Spleen (tissue), 11 donors: ENCODE measurements at regions not wholly inside any gene's neighbourhood (a gene's known extent, or its start where the extent isn't known, plus 50 kb on each side); places are given as distances from the start of the nearest gene placed in this dataset.

Source experiments
- DNase-seq: peaks from one replicate; pipeline ENCODE4 v3.0.0-alpha.2; 2020
- H3K27ac ChIP-seq, 8 donors: fragments of 200-600 bp; sonication (generic) in 7 of 8; 1 replicate in 4 of 8; 2 replicates in 4 of 8; pipeline versions ENCODE4 v1.5.0 to v1.8.0; 2016 to 2021; ENCODE audit warnings: inconsistent platforms in 4 of 8, mild to moderate bottlenecking in 4 of 8, moderate library complexity in 1 of 8
- H3K27me3 ChIP-seq, 7 donors: fragments of 200-600 bp; sonication (generic) in 6 of 7; replicated peaks in 1 of 7; 1 replicate in 4 of 7; 2 replicates in 3 of 7; pipeline versions ENCODE4 v1.5.0 to v1.8.0; 2016 to 2021; ENCODE audit warnings: inconsistent platforms in 3 of 7, mild to moderate bottlenecking in 1 of 7
- H3K36me3 ChIP-seq, 6 donors: fragments of 200-600 bp; sonication (generic) in 5 of 6; 1 replicate in 4 of 6; 2 replicates in 2 of 6; pipeline versions ENCODE4 v1.5.0 to v1.8.0; 2016 to 2021; ENCODE audit warnings: inconsistent platforms in 2 of 6
- H3K4me1 ChIP-seq, 6 donors: fragments of 200-600 bp; sonication (generic) in 5 of 6; 1 replicate in 3 of 6; 2 replicates in 3 of 6; pipeline versions ENCODE4 v1.5.0 to v1.8.0; 2016 to 2021; ENCODE audit warnings: inconsistent platforms in 3 of 6
- H3K4me3 ChIP-seq, 8 donors: fragments of 200-600 bp; sonication (generic) in 7 of 8; 1 replicate in 4 of 8; 2 replicates in 4 of 8; pipeline versions ENCODE4 v1.5.0 to v1.8.0; 2016 to 2021; ENCODE audit warnings: inconsistent platforms in 4 of 8, mild to moderate bottlenecking in 4 of 8, moderate library complexity in 2 of 8
- H3K9me3 ChIP-seq, 8 donors: fragments of 200-600 bp; sonication (generic) in 7 of 8; 1 replicate in 4 of 8; 2 replicates in 4 of 8; pipeline versions ENCODE4 v1.5.0 to v1.8.0; 2016 to 2021; ENCODE audit warnings: inconsistent platforms in 4 of 8
- CTCF ChIP-seq, 11 experiments: fragments of 200-600 bp in 7 of 11; fragments of 450-650 bp in 4 of 11; sonication (generic) in 4 of 11; IDR thresholded peaks in 8 of 11; conservative IDR thresholded peaks in 3 of 11; 1 replicate in 7 of 11; 2 replicates in 4 of 11; pipeline versions ENCODE4 v1.4.0 to v1.8.0; 2016 to 2021; ENCODE audit warnings: antibody characterized with exemption in 11 of 11, inconsistent platforms in 4 of 11, mild to moderate bottlenecking in 1 of 11
- POLR2A ChIP-seq, 3 donors: fragments of 450-650 bp; IDR thresholded peaks; one replicate each; pipeline ENCODE4 v1.5.1; 2017; ENCODE audit warnings: antibody characterized with exemption in 3 of 3, mild to moderate bottlenecking in 1 of 3
- POLR2AphosphoS5 ChIP-seq, 3 donors: sonication (generic); formaldehyde crosslinking; IDR thresholded peaks; one replicate each; pipeline ENCODE4 v1.5.1; 2017; ENCODE audit warnings: antibody characterized with exemption in 3 of 3
- WGBS, 5 donors: extraction: QIAGEN DNeasy Blood & Tissue Kit in 3 of 5; methylation state at CpG; one replicate each; pipeline versions ENCODE4 v1.1.5 to v1.1.7; 2013 to 2018; 5-methylcytosine and 5-hydroxymethylcytosine counted together
- intact Hi-C: fragments of 100-400 bp; cut with DNase I; formaldehyde crosslinking; loops from one replicate; pipeline ENCODE4 v1.15.0; 2023; ENCODE audit warnings: low total_unique reads
- donor health status: healthy with polysubstance abuse.
- donor health status: DM: no; HTN: no; CAD: no; lungs with moderate emphysema.
- donor health status: DM: no; HTN: no; CAD: no.
- donor health status: Bipolar disorder and iron deficiency.
- donor health status: healthy.
- donor health status: DM: no; HTN: no; CAD: no.
- donor health status: DM: yes; HTN: yes; CAD: no.

- Histone ChIP-seq H3K36me3 (no peaks in the 10 kb centered on the region), H3K27me3 (no peaks in the 10 kb centered on the region), H3K4me3 (no peak overlapping the region), H3K9me3 (peaks cover 0 to 17% (median 9%) of the 10 kb centered on the region in 8 donors), H3K27ac (no peak overlapping the region), H3K4me1 (no peaks in the 10 kb centered on the region)
- no peak for DNase-seq
- no peak for TF ChIP-seq POLR2AphosphoS5 (IDR thresholded peaks at IDR 0.05)
- no peak for TF ChIP-seq CTCF (IDR thresholded peaks at IDR 0.05 in 8 of 11, conservative IDR thresholded peaks at IDR 0.05 in 3 of 11)
- no peak for TF ChIP-seq POLR2A (IDR thresholded peaks at IDR 0.05)
- 38 to 87% (median 79%) methylated on average over 2 of the region's 2 CpGs for WGBS, 5 donors
- intact Hi-C loops = no loop called here
These were observed 321.8 kb upstream of the SMIM30 start for GRCh38 chr7:113440173-113440572.

- TF ChIP-seq POLR2A (IDR thresholded peaks at IDR 0.05) (no peak), CTCF (IDR thresholded peaks at IDR 0.05 in 8 of 11, conservative IDR thresholded peaks at IDR 0.05 in 3 of 11) (no peak), POLR2AphosphoS5 (IDR thresholded peaks at IDR 0.05) (no peak)
- Histone ChIP-seq H3K4me1 (no peaks in the 10 kb centered on the region), H3K27me3 (no peaks in the 10 kb centered on the region), H3K27ac (no peak overlapping the region), H3K9me3 (no peaks in the 10 kb centered on the region), H3K36me3 (no peaks in the 10 kb centered on the region), H3K4me3 (no peak overlapping the region)
- intact Hi-C loops = no loop called here
- no peak for DNase-seq
- 84 to 92% (median 87%) methylated on average over 4 of the region's 4 CpGs for WGBS, 5 donors
These were observed 313.1 kb upstream of the SMIM30 start for GRCh38 chr7:113431406-113431805.

GRCh38 chr7:113424185-113424817 lies 305.9 kb upstream of the SMIM30 start:
- intact Hi-C loops = loop anchor here (5.0 kb wide), 2 partner anchors 412 to 872 kb away; no protein-coding TSS in a partner anchor
- Histone ChIP-seq H3K36me3 (no peaks in the 10 kb centered on the region), H3K4me3 (no peak overlapping the region), H3K27ac (peak overlapping the region in 2 of 8 donors; percentile 30 to 50), H3K4me1 (peaks cover 0 to 6% (median 0%) of the 10 kb centered on the region in 6 donors), H3K27me3 (no peaks in the 10 kb centered on the region), H3K9me3 (no peaks in the 10 kb centered on the region)
- no peak for DNase-seq
- no peak for TF ChIP-seq POLR2A (IDR thresholded peaks at IDR 0.05)
- TF ChIP-seq CTCF (IDR thresholded peaks at IDR 0.05 in 8 of 11, conservative IDR thresholded peaks at IDR 0.05 in 3 of 11) = no peak
- no peak for TF ChIP-seq POLR2AphosphoS5 (IDR thresholded peaks at IDR 0.05)
- 57 to 78% (median 66%) methylated on average over 6 of the region's 6 CpGs for WGBS, 5 donors

- no peaks in the 10 kb centered on the region for H3K36me3 ChIP-seq
- H3K4me3 ChIP-seq = no peak overlapping the region
- no peaks in the 10 kb centered on the region for H3K27me3 ChIP-seq
- peak; percentile 80 for DNase-seq
- no peaks in the 10 kb centered on the region for H3K9me3 ChIP-seq
- H3K27ac ChIP-seq = no peak overlapping the region
- intact Hi-C loops = loop anchor here (5.0 kb wide), 2 partner anchors 410 to 870 kb away; no protein-coding TSS in a partner anchor
- 24 to 26% (median 25%) methylated on average over 4 of the region's 4 CpGs for WGBS, 5 donors
- TF ChIP-seq CTCF (IDR thresholded peaks at IDR 0.05 in 8 of 11, conservative IDR thresholded peaks at IDR 0.05 in 3 of 11) = peak; percentile 37 to 84 (median 70)
- no peak for TF ChIP-seq POLR2A (IDR thresholded peaks at IDR 0.05)
- no peak for TF ChIP-seq POLR2AphosphoS5 (IDR thresholded peaks at IDR 0.05)
- H3K4me1 ChIP-seq = peaks cover 0 to 6% (median 0%) of the 10 kb centered on the region in 6 donors
These were observed 303.5 kb upstream of the SMIM30 start for GRCh38 chr7:113421696-113422330.
